Activated naive CD8-positive, alpha-beta T cell treated with anti-CD3 and anti-CD28 coated beads, Interleukin-2, amount 50 U/mL, for 16 hours (primary cell): ENCODE measurements at regions not wholly inside any gene's neighbourhood (a gene's known extent, or its start where the extent isn't known, plus 50 kb on each side); places are given as distances from the start of the nearest gene placed in this dataset.

Experiments used
- DNase-seq: peaks from one replicate; pipeline ENCODE4 v3.0.0-alpha.2; 2020; ENCODE audit warnings: low read depth, low spot score

DNA sequence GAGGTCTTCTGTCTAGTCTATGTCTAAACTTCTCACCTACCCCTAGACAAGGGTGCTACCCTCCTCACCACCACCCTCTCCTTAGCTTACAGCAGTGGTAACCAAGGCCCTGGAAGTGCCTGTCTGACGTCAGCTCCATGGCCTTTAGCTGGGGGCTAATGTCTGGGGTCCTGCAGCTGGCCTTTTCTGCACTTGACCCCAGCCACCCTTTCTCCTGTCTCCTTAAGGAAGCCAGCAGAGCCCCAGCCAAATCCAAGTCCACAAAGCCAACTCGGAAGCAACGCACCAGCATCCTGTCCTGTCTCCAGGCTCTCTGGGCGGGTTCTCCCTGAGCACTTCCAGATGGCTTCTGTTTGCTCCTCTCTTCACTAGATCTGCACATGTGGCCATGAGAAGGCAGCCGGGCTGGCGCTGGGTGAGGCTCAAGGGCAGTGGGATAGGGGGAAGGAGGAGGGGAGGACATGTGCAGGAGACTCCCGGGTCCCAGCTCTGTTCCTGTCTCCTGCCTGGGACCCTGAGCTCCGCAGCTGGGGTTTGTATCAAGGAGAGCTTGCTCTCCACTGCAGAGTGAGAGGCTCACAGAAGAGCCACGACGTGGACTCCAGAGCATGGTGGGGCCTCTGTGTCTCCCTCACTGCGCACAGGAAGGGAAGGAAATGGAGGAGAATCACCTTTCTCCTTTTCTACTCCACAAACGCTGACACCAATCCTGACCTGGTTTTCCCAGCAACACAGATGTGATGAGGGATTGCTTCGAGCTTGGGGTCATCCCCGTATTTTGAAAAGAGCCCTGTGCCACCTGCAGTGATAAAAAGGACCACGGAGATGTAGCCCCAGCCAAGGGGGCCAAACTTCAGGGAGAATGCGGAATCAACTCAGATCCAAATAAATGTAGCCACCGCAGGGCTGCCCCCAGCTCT is 204.2 kb downstream of the USP12 start:
- DNase-seq = no peak

DNA sequence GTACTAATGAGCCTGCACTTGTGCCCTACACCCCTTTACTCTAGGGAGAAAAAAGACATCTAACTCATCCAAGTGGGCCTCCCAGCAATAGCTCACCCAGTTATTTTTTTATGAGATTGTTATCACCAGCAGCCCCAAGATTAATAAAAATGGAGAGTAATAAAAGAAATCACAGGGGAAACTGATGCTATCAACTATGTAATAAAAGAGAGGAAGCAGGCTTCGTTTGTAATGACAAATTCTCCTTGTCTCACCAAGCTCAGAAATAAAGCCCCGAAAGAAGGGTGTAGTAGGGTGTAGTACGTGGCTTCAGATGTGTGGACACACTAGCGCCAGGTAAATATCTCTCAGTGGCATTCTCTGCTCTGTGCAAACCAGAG is 204.9 kb downstream of the USP12 start:
- DNase-seq = no peak

DNA sequence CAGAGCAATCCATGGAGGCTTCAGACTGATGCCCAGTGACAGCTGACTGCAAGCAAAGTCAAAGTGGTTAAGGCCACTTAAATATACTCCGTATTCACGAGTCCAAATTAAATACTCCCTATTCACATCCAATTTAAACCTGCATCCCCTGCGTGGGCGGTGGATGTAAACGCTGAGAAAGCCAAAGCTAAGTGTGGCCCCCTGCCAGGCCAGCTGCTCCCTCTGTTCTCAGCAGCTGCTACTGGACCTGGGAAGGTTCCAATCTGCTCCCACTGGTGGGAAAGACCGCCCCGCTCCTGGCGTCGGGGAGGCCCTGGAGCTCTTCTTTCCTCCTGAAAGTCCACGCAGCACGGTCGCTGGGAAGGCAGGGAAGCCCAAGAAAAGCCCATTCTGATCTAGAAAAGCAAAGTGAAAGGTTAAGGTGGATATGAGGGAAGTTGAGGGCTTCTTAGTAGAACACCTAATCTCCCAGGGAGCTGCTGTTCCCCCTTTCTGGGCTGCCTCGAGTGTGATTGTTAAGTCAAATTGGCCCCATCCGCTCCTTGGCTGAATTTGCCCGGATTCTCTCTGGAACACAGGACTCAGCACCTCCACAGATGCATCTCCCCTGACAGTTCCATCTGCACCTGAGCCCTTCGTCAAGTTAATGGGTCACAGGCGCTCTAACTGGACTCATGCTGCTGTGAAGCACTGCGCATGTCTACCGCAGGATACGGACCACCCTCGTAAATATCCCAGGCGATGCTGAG is 205.5 kb downstream of the USP12 start:
- DNase-seq = no peak

DNA sequence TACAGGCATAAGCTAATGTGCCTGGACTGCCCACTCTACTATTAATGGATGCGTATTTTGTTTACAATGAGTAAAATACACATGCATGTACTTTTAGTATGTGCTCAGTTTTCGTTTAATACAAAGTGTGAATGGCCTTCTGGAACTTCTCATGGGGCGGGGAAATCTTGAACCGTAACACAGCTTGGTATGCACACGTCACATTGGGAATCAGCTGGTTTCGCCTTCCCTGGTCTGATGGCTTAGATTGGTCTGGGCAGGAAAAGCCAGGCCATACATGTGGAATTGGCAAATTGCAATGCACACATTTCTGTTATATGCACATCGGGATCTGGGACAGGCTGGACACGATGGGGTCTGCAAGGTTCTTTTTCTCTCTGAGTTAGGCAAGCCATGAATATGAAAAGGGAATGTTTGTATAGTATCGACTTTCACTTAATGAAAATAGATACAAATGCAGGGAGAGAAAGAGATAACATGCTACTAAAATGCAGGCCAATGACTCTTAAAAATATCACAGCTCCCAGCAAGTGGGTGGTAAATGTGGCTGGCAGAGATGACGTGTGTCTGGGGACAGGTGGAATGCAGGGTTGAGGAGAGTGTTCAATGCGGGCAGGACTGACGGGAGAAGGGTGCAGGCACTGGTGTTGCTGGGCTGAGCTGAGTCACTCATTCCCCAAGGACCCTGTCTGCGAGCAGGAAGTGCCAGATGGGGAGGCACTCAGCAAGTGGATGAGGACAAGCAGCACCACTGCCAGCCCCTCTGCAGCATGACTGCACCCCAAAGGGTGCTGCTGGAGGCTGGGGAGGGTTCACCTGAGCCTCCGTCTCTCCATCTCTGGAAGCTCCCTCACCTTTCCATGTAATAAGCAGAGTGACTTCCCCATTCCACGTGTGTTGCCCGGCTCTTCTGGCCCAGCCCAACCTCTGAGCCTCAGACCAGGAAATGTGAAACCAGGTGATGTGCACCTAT is 204.0 kb upstream of the GPR12 start:
- DNase-seq = no peak

DNA sequence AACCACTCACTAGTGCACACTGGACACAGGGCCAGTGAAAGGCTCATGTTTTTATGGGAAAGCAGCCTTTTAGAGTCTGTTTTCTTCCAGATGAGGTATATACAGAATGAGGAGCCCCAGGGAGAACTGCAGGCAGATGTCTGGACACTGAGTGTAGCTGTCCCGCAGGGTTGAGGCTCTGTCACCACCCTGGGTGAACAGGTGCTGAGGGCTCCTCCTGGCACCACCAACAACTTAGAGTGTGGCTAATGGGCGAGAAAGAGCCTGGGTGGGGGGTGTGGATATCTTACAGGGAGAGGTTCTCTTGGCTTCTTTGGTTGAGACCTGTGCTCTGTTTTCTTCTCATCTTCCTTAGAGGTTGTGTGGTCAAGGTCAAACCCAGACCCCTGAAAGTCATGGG is 202.1 kb upstream of the GPR12 start:
- DNase-seq = no peak

DNA sequence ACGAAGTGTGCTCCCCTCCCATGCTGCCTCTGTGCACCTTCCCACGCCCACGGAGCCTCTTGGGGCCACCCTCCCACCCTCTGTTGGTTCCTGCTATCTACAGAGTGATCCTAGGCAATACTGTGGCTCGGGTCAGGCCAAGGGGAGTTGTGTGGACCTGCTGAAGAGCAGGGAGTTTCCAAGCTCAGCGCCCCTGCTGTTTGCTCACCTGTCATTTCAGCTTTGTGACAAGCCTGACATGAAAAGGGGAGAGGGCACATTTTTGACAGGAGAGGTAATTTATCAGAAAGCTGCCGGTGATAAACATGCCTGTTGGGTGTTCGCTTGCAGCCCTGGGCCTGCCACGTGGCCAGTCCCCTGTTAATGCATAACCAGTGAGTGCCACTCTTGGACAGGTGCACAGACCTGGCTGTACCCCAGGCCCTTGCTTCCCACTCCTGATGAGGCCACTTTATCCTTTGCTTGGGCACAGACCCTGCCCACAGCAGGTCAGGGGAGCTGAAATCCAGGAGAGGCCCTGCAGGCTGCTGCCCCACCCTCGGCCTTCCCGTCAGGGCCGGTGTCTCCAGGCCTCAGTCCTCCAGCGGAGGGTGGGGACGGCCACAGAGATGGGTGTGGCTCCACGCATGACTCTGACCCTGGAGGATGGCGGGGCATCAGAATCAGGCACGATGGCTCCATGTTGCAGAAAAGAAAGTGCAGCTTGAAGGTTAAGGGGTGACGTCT is 201.5 kb upstream of the GPR12 start:
- no peak for DNase-seq

DNA sequence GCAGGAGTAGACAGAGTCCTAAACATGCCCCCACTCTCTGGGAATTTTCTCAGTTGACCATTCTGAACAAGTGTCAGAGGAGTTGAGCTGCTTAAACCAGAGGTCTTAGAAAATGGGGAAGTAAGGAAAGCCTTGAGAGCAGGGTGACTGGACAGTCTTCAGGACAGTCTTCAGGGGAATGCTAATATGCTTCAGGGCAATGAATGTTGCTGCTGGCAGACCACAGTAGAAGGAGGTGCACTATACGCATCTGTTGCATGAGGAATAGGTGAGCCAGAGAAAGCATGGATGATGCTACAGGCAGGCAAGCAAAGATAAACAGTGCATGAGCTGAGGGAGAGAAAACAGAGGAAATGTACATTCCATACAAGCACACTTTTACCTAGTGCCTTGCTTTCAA is 196.6 kb upstream of the GPR12 start:
- DNase-seq = no peak

DNA sequence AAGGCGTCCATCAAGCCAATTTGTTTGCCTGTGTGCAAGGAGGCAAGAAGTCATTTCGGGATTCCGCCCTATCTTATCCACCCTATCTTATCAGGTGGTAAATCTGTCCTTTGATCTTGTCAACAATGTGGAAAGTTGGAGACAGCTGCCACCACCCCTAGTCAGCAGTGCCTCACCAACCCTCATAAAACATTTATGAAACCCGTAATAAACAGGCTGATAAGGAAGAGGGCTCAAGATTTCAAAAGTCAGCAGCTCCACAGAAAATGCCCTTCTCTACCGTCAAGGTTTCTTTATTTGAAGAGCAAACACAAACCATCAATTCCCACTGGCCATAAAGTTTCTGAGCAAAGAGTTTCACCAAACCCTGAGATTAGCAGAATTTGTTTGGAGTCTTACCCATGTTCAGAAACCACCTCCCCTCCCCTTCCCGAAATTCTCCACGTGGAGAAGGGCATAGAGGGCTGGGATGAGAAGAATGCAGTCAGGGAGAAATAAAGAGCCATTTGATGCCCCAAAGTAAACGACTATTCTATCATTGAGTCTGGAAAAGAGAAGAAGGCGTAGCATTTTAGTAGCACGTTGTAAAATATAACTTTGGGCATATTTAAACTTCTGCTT is 196.0 kb upstream of the GPR12 start:
- DNase-seq = no peak

DNA sequence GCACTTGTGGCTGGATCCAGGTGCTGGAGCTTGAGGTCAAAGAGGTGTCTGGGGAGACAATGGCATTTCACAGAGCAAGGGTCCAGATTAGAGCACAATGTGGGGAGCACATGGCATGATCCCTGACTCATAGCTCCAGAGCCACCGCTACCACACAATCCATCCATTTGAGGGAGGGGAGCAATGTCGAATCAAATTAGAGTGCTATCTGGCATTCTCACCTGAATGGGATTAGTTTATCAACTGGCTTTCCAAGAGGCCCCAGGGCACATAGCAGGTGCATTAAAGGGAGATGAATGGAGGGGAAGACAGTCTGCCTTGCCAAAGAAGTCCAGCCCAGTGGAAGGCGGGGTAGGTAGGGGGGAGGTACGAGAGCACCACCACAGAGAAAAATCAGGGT is 194.4 kb upstream of the GPR12 start:
- DNase-seq = no peak

DNA sequence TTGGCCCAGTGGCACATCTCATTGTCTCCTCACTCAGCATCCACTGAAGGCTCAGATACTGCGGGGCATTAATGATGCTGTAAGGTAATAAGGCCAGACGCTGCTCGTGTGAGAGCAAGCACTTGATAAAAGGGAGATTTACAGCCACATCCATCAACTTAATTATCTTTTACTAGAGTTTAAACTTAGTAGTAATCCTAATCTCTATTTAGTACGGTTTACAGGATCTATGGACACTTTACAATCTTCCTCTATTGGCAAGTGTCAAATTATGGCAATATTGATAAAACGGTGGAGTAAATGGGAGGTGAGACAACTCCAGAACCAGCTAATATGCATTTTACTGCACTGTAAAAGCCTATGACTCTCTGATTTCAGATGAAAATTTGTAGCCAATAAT is 192.7 kb upstream of the GPR12 start:
- DNase-seq = no peak

DNA sequence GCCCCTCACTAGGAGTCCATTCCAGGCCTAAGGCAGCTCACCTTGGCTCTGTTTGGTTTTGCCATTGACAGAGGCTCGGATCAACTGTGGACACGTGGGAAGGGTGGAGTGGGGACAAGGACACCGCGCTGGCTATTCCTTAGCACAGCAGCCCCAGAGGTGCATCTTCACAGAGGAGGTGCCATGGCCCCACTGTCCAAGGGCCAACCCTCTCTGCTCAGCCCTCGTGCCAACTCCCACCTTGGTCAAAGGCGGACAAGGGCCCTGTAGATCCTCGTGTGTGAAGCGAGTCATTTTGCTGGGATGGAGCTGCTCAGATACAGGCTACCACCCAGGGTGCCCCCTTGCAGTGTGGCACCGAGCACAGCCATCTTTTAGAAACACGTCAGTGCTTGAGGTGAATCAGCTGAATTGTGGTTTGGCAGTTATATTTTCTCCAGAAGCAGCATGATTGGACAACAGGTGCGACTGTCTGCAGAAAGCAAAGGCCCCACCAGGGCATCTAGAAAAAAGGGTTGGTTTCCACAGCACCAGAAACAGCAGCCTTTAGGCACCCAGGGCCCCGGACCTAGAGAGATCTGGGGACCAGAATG is 192.1 kb upstream of the GPR12 start:
- DNase-seq = no peak

DNA sequence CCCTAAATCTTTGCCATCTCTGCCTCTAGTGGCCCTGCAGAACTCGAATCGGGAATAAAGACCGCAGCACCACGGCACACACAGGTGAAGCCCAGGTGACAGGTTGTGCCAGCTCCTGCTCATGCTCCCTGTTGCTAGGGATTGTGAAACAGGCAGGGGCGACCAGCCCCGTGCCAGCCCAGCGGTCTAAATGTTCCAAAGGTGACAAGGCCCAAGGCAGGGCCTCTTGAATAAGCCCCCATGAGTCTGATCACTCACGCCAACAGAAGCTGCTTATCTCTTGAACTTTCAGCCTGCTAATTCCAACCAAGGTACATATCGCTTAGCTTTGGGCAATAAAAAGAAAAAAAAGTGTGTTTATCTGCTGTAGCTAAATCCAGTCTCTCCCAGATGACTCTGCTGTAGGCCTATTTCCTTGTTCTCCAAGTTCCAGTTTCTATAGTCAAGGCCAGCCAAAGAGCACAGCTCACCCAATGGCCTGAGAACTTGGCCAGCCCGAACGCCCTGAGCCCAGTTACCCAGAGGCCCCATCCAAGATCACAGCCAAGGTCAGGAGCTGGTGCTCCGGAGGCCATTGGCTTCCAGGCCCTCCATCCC is 191.1 kb upstream of the GPR12 start:
- no peak for DNase-seq

DNA sequence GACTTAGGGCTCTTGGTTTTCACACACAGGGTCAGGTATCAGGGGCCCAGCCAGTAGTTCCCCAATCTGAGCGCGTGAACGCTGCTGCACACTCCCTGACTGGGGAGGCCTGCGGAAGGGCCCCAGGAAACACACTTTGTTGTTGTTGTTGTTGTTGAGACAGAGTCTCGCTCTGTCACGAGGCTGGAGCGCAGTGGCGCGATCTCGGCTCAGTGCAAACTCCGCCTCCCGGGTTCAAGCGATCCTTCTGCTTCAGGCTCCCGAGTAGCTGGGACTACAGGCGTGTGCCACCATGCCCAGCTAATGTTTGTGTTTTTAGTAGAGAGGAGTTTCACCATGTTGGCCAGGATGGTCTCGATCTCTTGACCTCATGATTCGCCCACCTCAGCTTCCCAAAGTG is 190.4 kb upstream of the GPR12 start:
- no peak for DNase-seq

DNA sequence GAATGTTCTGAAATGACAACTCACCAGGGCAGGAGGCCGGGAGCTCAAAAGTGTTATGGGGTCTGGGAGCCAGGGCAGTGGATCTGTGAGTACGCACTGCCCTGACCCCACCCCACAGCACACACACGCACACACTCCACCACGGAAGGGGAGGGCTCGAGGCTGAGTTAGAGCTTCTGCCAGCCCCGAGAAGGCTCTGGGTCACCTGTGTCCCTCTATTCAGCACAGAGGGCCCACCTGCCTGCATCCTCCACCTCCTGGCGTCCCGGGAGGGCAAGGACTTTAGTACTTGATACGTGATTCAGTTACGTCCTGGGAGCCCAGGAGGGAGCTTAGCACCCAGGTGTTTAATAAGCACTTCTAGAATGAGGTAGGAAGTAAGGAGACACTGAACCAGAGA is 190.0 kb upstream of the GPR12 start:
- no peak for DNase-seq

DNA sequence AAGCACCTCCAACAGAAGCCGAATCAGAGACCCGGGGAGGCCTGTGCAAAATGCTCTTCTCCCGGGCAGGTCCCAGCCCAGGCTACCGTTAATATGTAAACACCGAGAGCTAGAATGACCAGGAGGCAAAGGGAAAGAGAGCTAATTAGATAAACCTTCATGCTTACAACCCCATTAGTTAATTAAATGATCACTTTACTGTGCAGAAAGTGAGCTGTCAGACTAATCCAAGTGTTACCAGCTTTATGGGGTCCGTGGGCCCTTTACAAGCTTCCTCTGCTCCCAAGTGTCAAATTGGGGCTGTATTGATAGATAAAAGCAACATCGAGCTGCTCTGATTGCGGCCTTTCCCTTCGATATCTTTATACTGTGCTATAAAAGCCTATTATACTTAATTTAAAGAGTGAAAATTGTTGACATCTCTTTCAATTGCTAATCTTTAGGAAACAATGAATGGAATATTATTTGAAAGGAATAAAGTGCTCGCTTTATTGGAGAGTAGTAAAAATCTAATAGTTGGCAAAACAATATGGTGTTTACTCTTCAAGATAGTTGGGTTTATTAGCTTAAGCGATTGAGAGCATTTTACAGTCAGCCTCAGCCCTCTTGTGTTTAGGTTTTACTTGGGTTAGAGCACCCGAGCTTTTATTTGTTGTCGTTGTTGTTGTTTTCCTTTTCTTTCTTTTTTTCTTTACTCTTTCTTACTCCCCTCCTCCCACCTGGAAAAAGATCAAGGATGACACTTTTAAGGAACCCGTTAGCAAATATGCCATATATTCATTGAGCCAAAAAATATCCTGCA is 189.3 kb upstream of the GPR12 start:
- no peak for DNase-seq

DNA sequence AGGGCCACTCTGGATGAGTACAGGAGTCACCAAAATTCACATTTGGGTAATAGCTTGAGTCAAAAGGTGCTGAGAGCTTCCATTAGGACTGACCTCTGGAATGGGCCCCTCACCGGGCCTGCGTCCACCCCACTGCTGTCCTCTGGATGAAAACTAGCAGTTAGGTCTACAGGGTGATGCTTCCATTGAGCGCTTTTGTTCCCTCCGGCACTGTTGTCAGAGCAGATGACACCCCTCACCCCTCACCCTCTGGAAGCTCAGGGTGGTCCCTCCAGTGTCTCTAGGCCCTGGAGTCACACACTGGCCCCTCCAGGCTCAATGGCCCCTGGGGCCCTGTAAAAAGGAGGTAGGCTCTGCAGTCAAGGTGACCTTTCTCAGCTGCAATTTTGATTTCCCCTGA is 187.8 kb upstream of the GPR12 start:
- no peak for DNase-seq

DNA sequence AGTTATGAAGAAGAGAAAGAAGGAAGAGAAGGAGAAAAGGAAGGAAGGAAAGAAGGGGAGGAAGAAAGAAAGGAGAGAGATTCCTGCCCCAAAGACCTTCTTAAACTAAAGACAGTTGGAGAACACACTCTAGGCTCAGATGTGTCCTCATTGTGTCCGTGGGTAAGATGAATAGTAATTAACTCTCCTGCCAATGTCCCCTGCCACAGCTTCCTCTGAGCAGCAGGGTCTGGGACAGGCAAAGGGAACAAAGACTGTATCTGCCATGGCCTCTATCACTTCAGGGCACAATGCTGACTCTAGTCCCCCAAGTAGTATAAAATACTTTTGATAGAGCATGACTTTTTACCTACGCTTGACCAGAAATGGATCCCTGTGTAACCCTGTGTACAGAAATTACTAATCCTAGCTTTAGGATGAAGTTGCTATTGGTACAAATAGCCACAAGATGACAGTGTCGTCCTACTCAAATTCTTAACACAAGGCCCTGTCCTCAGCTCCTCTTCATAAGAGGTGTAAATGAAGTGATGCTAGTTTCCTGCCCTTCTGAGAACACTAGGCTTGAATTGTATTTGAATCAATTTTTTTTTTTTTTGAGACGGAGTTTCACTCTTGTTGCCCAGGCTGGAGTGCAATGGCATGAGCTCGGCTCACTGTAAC is 186.2 kb upstream of the GPR12 start:
- no peak for DNase-seq

DNA sequence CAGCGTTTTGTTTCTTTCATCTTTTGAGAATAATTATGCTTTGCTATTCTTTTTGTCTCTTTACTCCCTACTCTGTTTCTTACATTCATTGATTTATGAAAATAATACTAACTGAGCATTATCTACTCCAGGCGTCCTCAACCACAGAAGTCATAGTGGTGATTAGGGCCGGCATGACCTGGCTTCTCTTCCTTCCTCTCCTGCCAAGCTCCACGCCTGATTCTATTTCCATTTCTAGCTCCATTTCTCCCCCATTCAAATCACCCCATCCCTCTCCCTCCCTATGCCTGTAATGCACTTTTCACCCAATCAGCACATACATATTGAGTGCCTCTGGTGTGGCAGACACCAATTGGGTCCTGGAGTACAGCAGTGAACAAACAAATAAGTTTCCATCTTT is 183.2 kb upstream of the GPR12 start:
- DNase-seq = no peak

DNA sequence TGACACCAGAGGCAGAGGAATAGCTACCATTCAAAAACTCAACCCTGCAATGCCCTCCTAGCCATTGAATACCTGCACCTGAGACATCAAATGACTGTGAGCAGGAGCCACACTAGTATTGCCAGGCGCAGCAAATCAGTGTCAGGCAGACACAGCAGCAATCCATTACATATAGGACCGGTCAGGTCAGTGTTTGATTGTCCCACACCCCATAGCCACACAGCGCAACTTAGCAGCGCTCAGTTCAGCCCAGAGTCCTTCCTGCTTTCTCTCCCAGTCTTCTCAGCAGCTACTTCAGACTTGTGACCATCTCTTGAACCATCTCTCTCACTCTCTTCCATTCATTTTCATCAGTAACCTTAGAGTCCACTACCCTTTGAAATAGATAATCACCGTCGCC is 181.6 kb upstream of the GPR12 start:
- no peak for DNase-seq
